ENCODE measurements at regions not wholly inside any gene's neighbourhood (a gene's known extent, or its start where the extent isn't known, plus 50 kb on each side); places are given as distances from the start of the nearest gene placed in this dataset.
"Not testable (repeated sequence)": the region's sequence is repeated elsewhere in the genome, so short reads cannot be mapped to it uniquely, and the experiment has no call there.

GRCh38 chr22:22959147-22959827, 71.7 kb downstream of the IGLL5 start:
- TF ChIP-seq POLR2A (IDR thresholded peaks at IDR 0.05; ENCODE audit: low read depth, low read length), result no peak
- no peak for TF ChIP-seq POLR2AphosphoS5 (IDR thresholded peaks at IDR 0.05; ENCODE audit: low read depth, low read length)
- no peak for TF ChIP-seq TAF1 (IDR thresholded peaks at IDR 0.05; ENCODE audit: borderline replicate concordance, low read depth, low read length)
- peak; percentile 84 for FAIRE-seq
- no peak for DNase-seq (ENCODE audit: insufficient read length)

- no peak for TF ChIP-seq POLR2A (IDR thresholded peaks at IDR 0.05; ENCODE audit: low read depth, low read length)
- TF ChIP-seq POLR2AphosphoS5 (IDR thresholded peaks at IDR 0.05; ENCODE audit: low read depth, low read length), result no peak
- TF ChIP-seq TAF1 (IDR thresholded peaks at IDR 0.05; ENCODE audit: borderline replicate concordance, low read depth, low read length), result no peak
- DNase-seq (ENCODE audit: insufficient read length) (no peak), FAIRE-seq (no peak)
Observed at GRCh38 chr22:22960307-22960706, 72.7 kb downstream of the IGLL5 start.

GRCh38 chr22:22961574-22961973, 74.0 kb downstream of the IGLL5 start:
- DNase-seq (ENCODE audit: insufficient read length), result no peak
- TF ChIP-seq POLR2AphosphoS5 (IDR thresholded peaks at IDR 0.05; ENCODE audit: low read depth, low read length), result no peak
- no peak for TF ChIP-seq POLR2A (IDR thresholded peaks at IDR 0.05; ENCODE audit: low read depth, low read length)
- no peak for TF ChIP-seq TAF1 (IDR thresholded peaks at IDR 0.05; ENCODE audit: borderline replicate concordance, low read depth, low read length)
- no peak for FAIRE-seq

GRCh38 chr22:22968366-22968765, 80.8 kb downstream of the IGLL5 start:
- DNase-seq (ENCODE audit: insufficient read length), result no peak
- FAIRE-seq, result no peak
- TF ChIP-seq TAF1 (IDR thresholded peaks at IDR 0.05; ENCODE audit: borderline replicate concordance, low read depth, low read length), result no peak
- no peak for TF ChIP-seq POLR2A (IDR thresholded peaks at IDR 0.05; ENCODE audit: low read depth, low read length)
- no peak for TF ChIP-seq POLR2AphosphoS5 (IDR thresholded peaks at IDR 0.05; ENCODE audit: low read depth, low read length)

GRCh38 chr22:22972605-22973004, 85.0 kb downstream of the IGLL5 start:
- not testable (repeated sequence) for FAIRE-seq; DNase-seq (ENCODE audit: insufficient read length)

GRCh38 chr22:22973336-22973735, 85.7 kb downstream of the IGLL5 start:
- no peak for TF ChIP-seq POLR2AphosphoS5 (IDR thresholded peaks at IDR 0.05; ENCODE audit: low read depth, low read length)
- TF ChIP-seq TAF1 (IDR thresholded peaks at IDR 0.05; ENCODE audit: borderline replicate concordance, low read depth, low read length), result no peak
- TF ChIP-seq POLR2A (IDR thresholded peaks at IDR 0.05; ENCODE audit: low read depth, low read length), result no peak
- FAIRE-seq, result no peak
- no peak for DNase-seq (ENCODE audit: insufficient read length)

- FAIRE-seq (no peak), DNase-seq (ENCODE audit: insufficient read length) (no peak)
- TF ChIP-seq POLR2AphosphoS5 (IDR thresholded peaks at IDR 0.05; ENCODE audit: low read depth, low read length), result no peak
- TF ChIP-seq POLR2A (IDR thresholded peaks at IDR 0.05; ENCODE audit: low read depth, low read length), result no peak
- TF ChIP-seq TAF1 (IDR thresholded peaks at IDR 0.05; ENCODE audit: borderline replicate concordance, low read depth, low read length), result no peak
Observed at GRCh38 chr22:22974156-22974555, 86.5 kb downstream of the IGLL5 start.

GRCh38 chr22:22974795-22975580, 87.4 kb downstream of the IGLL5 start:
- no peak for FAIRE-seq
- no peak for TF ChIP-seq POLR2AphosphoS5 (IDR thresholded peaks at IDR 0.05; ENCODE audit: low read depth, low read length)
- no peak for TF ChIP-seq TAF1 (IDR thresholded peaks at IDR 0.05; ENCODE audit: borderline replicate concordance, low read depth, low read length)
- no peak for TF ChIP-seq POLR2A (IDR thresholded peaks at IDR 0.05; ENCODE audit: low read depth, low read length)
- no peak for DNase-seq (ENCODE audit: insufficient read length)

- TF ChIP-seq POLR2AphosphoS5 (IDR thresholded peaks at IDR 0.05; ENCODE audit: low read depth, low read length), result no peak
- TF ChIP-seq TAF1 (IDR thresholded peaks at IDR 0.05; ENCODE audit: borderline replicate concordance, low read depth, low read length), result no peak
- TF ChIP-seq POLR2A (IDR thresholded peaks at IDR 0.05; ENCODE audit: low read depth, low read length), result no peak
- FAIRE-seq (peak; percentile 14), DNase-seq (ENCODE audit: insufficient read length) (no peak)
Observed at GRCh38 chr22:22976033-22976922, 88.7 kb downstream of the IGLL5 start.

GRCh38 chr22:22977479-22978200, 90.0 kb downstream of the IGLL5 start:
- no peak for FAIRE-seq
- TF ChIP-seq POLR2A (IDR thresholded peaks at IDR 0.05; ENCODE audit: low read depth, low read length) (no peak), TAF1 (IDR thresholded peaks at IDR 0.05; ENCODE audit: borderline replicate concordance, low read depth, low read length) (no peak), POLR2AphosphoS5 (IDR thresholded peaks at IDR 0.05; ENCODE audit: low read depth, low read length) (no peak)

GRCh38 chr22:22978637-22979036, 91.0 kb downstream of the IGLL5 start:
- TF ChIP-seq TAF1 (IDR thresholded peaks at IDR 0.05; ENCODE audit: borderline replicate concordance, low read depth, low read length), result no peak
- no peak for TF ChIP-seq POLR2A (IDR thresholded peaks at IDR 0.05; ENCODE audit: low read depth, low read length)
- no peak for TF ChIP-seq POLR2AphosphoS5 (IDR thresholded peaks at IDR 0.05; ENCODE audit: low read depth, low read length)
- DNase-seq (ENCODE audit: insufficient read length) (no peak), FAIRE-seq (no peak)

More at GRCh38 chr22:22977479-22978200, 90.0 kb downstream of the IGLL5 start:
- no peak for DNase-seq (ENCODE audit: insufficient read length)
